Gastroesophageal sphincter (tissue), 3 donors: ENCODE measurements at regions not wholly inside any gene's neighbourhood (a gene's known extent, or its start where the extent isn't known, plus 50 kb on each side); places are given as distances from the start of the nearest gene placed in this dataset.

Experiments
- CTCF ChIP-seq, 4 experiments: fragments of 200-600 bp in 2 of 4; fragments of 450-650 bp in 2 of 4; sonication (generic) in 1 of 4; IDR thresholded peaks; one replicate each; pipeline ENCODE4 v1.5.1; 2017 to 2019; ENCODE audit warnings: antibody characterized with exemption in 4 of 4, mild to moderate bottlenecking in 2 of 4, moderate library complexity in 2 of 4
- POLR2A ChIP-seq, 2 donors: fragments of 450-650 bp; IDR thresholded peaks; one replicate each; pipeline ENCODE4 v1.6.1; 2017; ENCODE audit warnings: antibody characterized with exemption in 2 of 2, mild to moderate bottlenecking in 2 of 2, moderate library complexity in 1 of 2
- POLR2AphosphoS5 ChIP-seq: sonication (generic); formaldehyde crosslinking; IDR thresholded peaks from one replicate; pipeline ENCODE4 v1.6.1; 2017; ENCODE audit warnings: antibody characterized with exemption

- TF ChIP-seq CTCF (IDR thresholded peaks at IDR 0.05) (no peak), POLR2AphosphoS5 (no peak), POLR2A (IDR thresholded peaks at IDR 0.05) (no peak)
Measured at GRCh38 chr15:93146196-93146595, 57.2 kb upstream of the RGMA start.
